ENCODE measurements at regions not wholly inside any gene's neighbourhood (a gene's known extent, or its start where the extent isn't known, plus 50 kb on each side); places are given as distances from the start of the nearest gene placed in this dataset.

- TF ChIP-seq CTCF (IDR thresholded peaks at IDR 0.05) = no peak
- Histone ChIP-seq H3K36me3 (no peaks in the 10 kb centered on the region), H3K27ac (no peak overlapping the region), H3K9me3 (no peaks in the 10 kb centered on the region), H3K4me1 (no peaks in the 10 kb centered on the region), H3K4me3 (no peak overlapping the region), H3K27me3 (no peaks in the 10 kb centered on the region), H3K9ac (ENCODE audit: low read depth in 2 of 2, low read length in 2 of 2) (no peak overlapping the region)
- DNase-seq = no peak
- intact Hi-C loops (cut with DNase I) = no loop called here
Observed at GRCh38 chr4:19693936-19694570, 557.7 kb upstream of the SLIT2 start.

GRCh38 chr4:19689511-19689910 is 562.2 kb upstream of the SLIT2 start:
- TF ChIP-seq CTCF (IDR thresholded peaks at IDR 0.05) = no peak
- Histone ChIP-seq H3K36me3 (no peaks in the 10 kb centered on the region), H3K9ac (ENCODE audit: low read depth in 2 of 2, low read length in 2 of 2) (no peak overlapping the region), H3K4me1 (no peaks in the 10 kb centered on the region), H3K27me3 (no peaks in the 10 kb centered on the region), H3K9me3 (no peaks in the 10 kb centered on the region), H3K27ac (no peak overlapping the region), H3K4me3 (no peak overlapping the region)
- intact Hi-C loops (cut with DNase I) = no loop called here
- no peak for DNase-seq

- no peak overlapping the region for H3K9ac ChIP-seq (ENCODE audit: low read depth in 2 of 2, low read length in 2 of 2)
- no peak overlapping the region for H3K4me3 ChIP-seq
- H3K9me3 ChIP-seq = no peaks in the 10 kb centered on the region
- no peak overlapping the region for H3K27ac ChIP-seq
- intact Hi-C loops (cut with DNase I) = no loop called here
- no peaks in the 10 kb centered on the region for H3K36me3 ChIP-seq
- no peak for DNase-seq
- no peaks in the 10 kb centered on the region for H3K4me1 ChIP-seq
- no peaks in the 10 kb centered on the region for H3K27me3 ChIP-seq
- no peak for TF ChIP-seq CTCF (IDR thresholded peaks at IDR 0.05)
Observed at GRCh38 chr4:19686456-19686855, 565.2 kb upstream of the SLIT2 start.

- Histone ChIP-seq H3K4me1 (no peaks in the 10 kb centered on the region), H3K27ac (no peak overlapping the region), H3K9ac (ENCODE audit: low read depth in 2 of 2, low read length in 2 of 2) (no peak overlapping the region), H3K36me3 (no peaks in the 10 kb centered on the region), H3K27me3 (no peaks in the 10 kb centered on the region), H3K4me3 (no peak overlapping the region), H3K9me3 (no peaks in the 10 kb centered on the region)
- TF ChIP-seq CTCF (IDR thresholded peaks at IDR 0.05) = no peak
- intact Hi-C loops (cut with DNase I) = no loop called here
- no peak for DNase-seq
Observed at GRCh38 chr4:19684084-19684483, 567.6 kb upstream of the SLIT2 start.

- H3K27ac ChIP-seq = no peak overlapping the region
- H3K36me3 ChIP-seq = no peaks in the 10 kb centered on the region
- intact Hi-C loops (cut with DNase I) = no loop called here
- no peaks in the 10 kb centered on the region for H3K4me1 ChIP-seq
- DNase-seq = no peak
- H3K4me3 ChIP-seq = no peak overlapping the region
- H3K9ac ChIP-seq (ENCODE audit: low read depth in 2 of 2, low read length in 2 of 2) = no peak overlapping the region
- no peak for TF ChIP-seq CTCF (IDR thresholded peaks at IDR 0.05)
- no peaks in the 10 kb centered on the region for H3K27me3 ChIP-seq
- no peaks in the 10 kb centered on the region for H3K9me3 ChIP-seq
Observed at GRCh38 chr4:19683426-19683825, 568.3 kb upstream of the SLIT2 start.

All from colonic mucosa (tissue), 4 donors.